ENCODE measurements at regions not wholly inside any gene's neighbourhood (a gene's known extent, or its start where the extent isn't known, plus 50 kb on each side); places are given as distances from the start of the nearest gene placed in this dataset.

- TF ChIP-seq NRF1 (IDR thresholded peaks at IDR 0.05; ENCODE audit: low read depth, low read length) (no peak), CREB1 (IDR thresholded peaks at IDR 0.05) (no peak), SUZ12 (IDR thresholded peaks at IDR 0.05; ENCODE audit: low read length) (no peak)
- TF ChIP-seq, protein P1, sequence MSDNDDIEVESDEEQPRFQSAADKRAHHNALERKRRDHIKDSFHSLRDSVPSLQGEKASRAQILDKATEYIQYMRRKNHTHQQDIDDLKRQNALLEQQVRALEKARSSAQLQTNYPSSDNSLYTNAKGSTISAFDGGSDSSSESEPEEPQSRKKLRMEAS (IDR thresholded peaks at IDR 0.05), result no peak
Observed at GRCh38 chr6:125509477-125509876, 207.7 kb upstream of the HDDC2 start (continued).

All from H1 (cell line).